ENCODE measurements at regions not wholly inside any gene's neighbourhood (a gene's known extent, or its start where the extent isn't known, plus 50 kb on each side); places are given as distances from the start of the nearest gene placed in this dataset.

DNA sequence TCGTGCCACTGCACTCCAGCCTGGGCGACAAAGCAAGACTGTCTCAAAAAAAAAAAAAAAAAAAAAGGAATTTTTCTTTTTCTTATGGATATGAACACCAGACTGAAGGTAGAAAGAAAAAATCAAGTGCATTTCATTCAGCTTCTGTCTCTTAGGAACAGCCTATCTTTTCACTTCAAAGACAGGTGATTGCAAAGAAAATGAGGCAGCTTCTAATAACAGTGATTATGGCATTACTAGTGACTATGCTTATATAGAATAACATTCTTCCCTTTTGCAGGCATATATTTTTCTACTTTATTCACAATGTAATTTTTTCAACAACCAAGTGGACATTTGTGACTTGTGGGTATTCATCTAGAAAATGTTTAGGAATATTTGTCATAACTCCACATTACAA is 295.5 kb upstream of the ATXN7L3B start:
- TF ChIP-seq POLR2A (IDR thresholded peaks at IDR 0.05), result no peak
- TF ChIP-seq, protein P1, sequence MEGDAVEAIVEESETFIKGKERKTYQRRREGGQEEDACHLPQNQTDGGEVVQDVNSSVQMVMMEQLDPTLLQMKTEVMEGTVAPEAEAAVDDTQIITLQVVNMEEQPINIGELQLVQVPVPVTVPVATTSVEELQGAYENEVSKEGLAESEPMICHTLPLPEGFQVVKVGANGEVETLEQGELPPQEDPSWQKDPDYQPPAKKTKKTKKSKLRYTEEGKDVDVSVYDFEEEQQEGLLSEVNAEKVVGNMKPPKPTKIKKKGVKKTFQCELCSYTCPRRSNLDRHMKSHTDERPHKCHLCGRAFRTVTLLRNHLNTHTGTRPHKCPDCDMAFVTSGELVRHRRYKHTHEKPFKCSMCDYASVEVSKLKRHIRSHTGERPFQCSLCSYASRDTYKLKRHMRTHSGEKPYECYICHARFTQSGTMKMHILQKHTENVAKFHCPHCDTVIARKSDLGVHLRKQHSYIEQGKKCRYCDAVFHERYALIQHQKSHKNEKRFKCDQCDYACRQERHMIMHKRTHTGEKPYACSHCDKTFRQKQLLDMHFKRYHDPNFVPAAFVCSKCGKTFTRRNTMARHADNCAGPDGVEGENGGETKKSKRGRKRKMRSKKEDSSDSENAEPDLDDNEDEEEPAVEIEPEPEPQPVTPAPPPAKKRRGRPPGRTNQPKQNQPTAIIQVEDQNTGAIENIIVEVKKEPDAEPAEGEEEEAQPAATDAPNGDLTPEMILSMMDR (IDR thresholded peaks at IDR 0.05), result no peak

Data from breast epithelium (tissue), 3 donors.